Spleen (tissue), 11 donors: ENCODE measurements at regions not wholly inside any gene's neighbourhood (a gene's known extent, or its start where the extent isn't known, plus 50 kb on each side); places are given as distances from the start of the nearest gene placed in this dataset.

Experiments used
- DNase-seq: peaks from one replicate; pipeline ENCODE4 v3.0.0-alpha.2; 2020
- H3K27ac ChIP-seq, 8 donors: fragments of 200-600 bp; sonication (generic) in 7 of 8; 1 replicate in 4 of 8; 2 replicates in 4 of 8; pipeline versions ENCODE4 v1.5.0 to v1.8.0; 2016 to 2021; ENCODE audit warnings: inconsistent platforms in 4 of 8, mild to moderate bottlenecking in 4 of 8, moderate library complexity in 1 of 8
- H3K27me3 ChIP-seq, 7 donors: fragments of 200-600 bp; sonication (generic) in 6 of 7; replicated peaks in 1 of 7; 1 replicate in 4 of 7; 2 replicates in 3 of 7; pipeline versions ENCODE4 v1.5.0 to v1.8.0; 2016 to 2021; ENCODE audit warnings: inconsistent platforms in 3 of 7, mild to moderate bottlenecking in 1 of 7
- H3K36me3 ChIP-seq, 6 donors: fragments of 200-600 bp; sonication (generic) in 5 of 6; 1 replicate in 4 of 6; 2 replicates in 2 of 6; pipeline versions ENCODE4 v1.5.0 to v1.8.0; 2016 to 2021; ENCODE audit warnings: inconsistent platforms in 2 of 6
- H3K4me1 ChIP-seq, 6 donors: fragments of 200-600 bp; sonication (generic) in 5 of 6; 1 replicate in 3 of 6; 2 replicates in 3 of 6; pipeline versions ENCODE4 v1.5.0 to v1.8.0; 2016 to 2021; ENCODE audit warnings: inconsistent platforms in 3 of 6
- H3K4me3 ChIP-seq, 8 donors: fragments of 200-600 bp; sonication (generic) in 7 of 8; 1 replicate in 4 of 8; 2 replicates in 4 of 8; pipeline versions ENCODE4 v1.5.0 to v1.8.0; 2016 to 2021; ENCODE audit warnings: inconsistent platforms in 4 of 8, mild to moderate bottlenecking in 4 of 8, moderate library complexity in 2 of 8
- H3K9me3 ChIP-seq, 8 donors: fragments of 200-600 bp; sonication (generic) in 7 of 8; 1 replicate in 4 of 8; 2 replicates in 4 of 8; pipeline versions ENCODE4 v1.5.0 to v1.8.0; 2016 to 2021; ENCODE audit warnings: inconsistent platforms in 4 of 8
- CTCF ChIP-seq, 11 experiments: fragments of 200-600 bp in 7 of 11; fragments of 450-650 bp in 4 of 11; sonication (generic) in 4 of 11; IDR thresholded peaks in 8 of 11; conservative IDR thresholded peaks in 3 of 11; 1 replicate in 7 of 11; 2 replicates in 4 of 11; pipeline versions ENCODE4 v1.4.0 to v1.8.0; 2016 to 2021; ENCODE audit warnings: antibody characterized with exemption in 11 of 11, inconsistent platforms in 4 of 11, mild to moderate bottlenecking in 1 of 11
- POLR2A ChIP-seq, 3 donors: fragments of 450-650 bp; IDR thresholded peaks; one replicate each; pipeline ENCODE4 v1.5.1; 2017; ENCODE audit warnings: antibody characterized with exemption in 3 of 3, mild to moderate bottlenecking in 1 of 3
- POLR2AphosphoS5 ChIP-seq, 3 donors: sonication (generic); formaldehyde crosslinking; IDR thresholded peaks; one replicate each; pipeline ENCODE4 v1.5.1; 2017; ENCODE audit warnings: antibody characterized with exemption in 3 of 3
- WGBS, 5 donors: extraction: QIAGEN DNeasy Blood & Tissue Kit in 3 of 5; methylation state at CpG; one replicate each; pipeline versions ENCODE4 v1.1.5 to v1.1.7; 2013 to 2018; 5-methylcytosine and 5-hydroxymethylcytosine counted together
- intact Hi-C: fragments of 100-400 bp; cut with DNase I; formaldehyde crosslinking; loops from one replicate; pipeline ENCODE4 v1.15.0; 2023; ENCODE audit warnings: low total_unique reads
- donor health status: healthy with polysubstance abuse.
- donor health status: DM: no; HTN: no; CAD: no; lungs with moderate emphysema.
- donor health status: DM: no; HTN: no; CAD: no.
- donor health status: Bipolar disorder and iron deficiency.
- donor health status: healthy.
- donor health status: DM: no; HTN: no; CAD: no.
- donor health status: DM: yes; HTN: yes; CAD: no.

- DNase-seq, result no peak
- Histone ChIP-seq H3K4me3 (no peak overlapping the region), H3K36me3 (no peaks in the 10 kb centered on the region), H3K27ac (no peak overlapping the region), H3K27me3 (no peaks in the 10 kb centered on the region), H3K4me1 (no peaks in the 10 kb centered on the region), H3K9me3 (peaks cover 0 to 5% (median 0%) of the 10 kb centered on the region in 8 donors)
- TF ChIP-seq CTCF (IDR thresholded peaks at IDR 0.05 in 8 of 11, conservative IDR thresholded peaks at IDR 0.05 in 3 of 11), result no peak
- no peak for TF ChIP-seq POLR2A (IDR thresholded peaks at IDR 0.05)
- no peak for TF ChIP-seq POLR2AphosphoS5 (IDR thresholded peaks at IDR 0.05)
- intact Hi-C loops, result no loop called here
Observed at GRCh38 chr3:81277853-81278252, 483.6 kb downstream of the GBE1 start.

- Histone ChIP-seq H3K9me3 (peaks cover 0 to 5% (median 0%) of the 10 kb centered on the region in 8 donors), H3K27ac (no peak overlapping the region), H3K4me3 (no peak overlapping the region), H3K36me3 (no peaks in the 10 kb centered on the region), H3K4me1 (no peaks in the 10 kb centered on the region), H3K27me3 (no peaks in the 10 kb centered on the region)
- no peak for TF ChIP-seq POLR2AphosphoS5 (IDR thresholded peaks at IDR 0.05)
- no peak for TF ChIP-seq CTCF (IDR thresholded peaks at IDR 0.05 in 8 of 11, conservative IDR thresholded peaks at IDR 0.05 in 3 of 11)
- no peak for TF ChIP-seq POLR2A (IDR thresholded peaks at IDR 0.05)
- 60 to 75% (median 64%) methylated on average over 2 of the region's 2 CpGs for WGBS, 5 donors
- intact Hi-C loops, result no loop called here
- DNase-seq, result no peak
Observed at GRCh38 chr3:81274671-81275070, 486.8 kb downstream of the GBE1 start.

GRCh38 chr3:81270603-81271379, 490.7 kb downstream of the GBE1 start:
- no peaks in the 10 kb centered on the region for H3K36me3 ChIP-seq
- no peaks in the 10 kb centered on the region for H3K27me3 ChIP-seq
- 71 to 90% (median 85%) methylated on average over 3 of the region's 3 CpGs for WGBS, 5 donors
- no peak overlapping the region for H3K4me3 ChIP-seq
- DNase-seq, result no peak
- TF ChIP-seq POLR2A (IDR thresholded peaks at IDR 0.05), result no peak
- TF ChIP-seq POLR2AphosphoS5 (IDR thresholded peaks at IDR 0.05), result no peak
- no peak for TF ChIP-seq CTCF (IDR thresholded peaks at IDR 0.05 in 8 of 11, conservative IDR thresholded peaks at IDR 0.05 in 3 of 11)
- H3K4me1 ChIP-seq, result no peaks in the 10 kb centered on the region
- H3K9me3 ChIP-seq, result no peaks in the 10 kb centered on the region
- intact Hi-C loops, result no loop called here
- H3K27ac ChIP-seq, result no peak overlapping the region

- Histone ChIP-seq H3K4me1 (no peaks in the 10 kb centered on the region), H3K27me3 (no peaks in the 10 kb centered on the region), H3K9me3 (no peaks in the 10 kb centered on the region), H3K27ac (no peak overlapping the region), H3K36me3 (no peaks in the 10 kb centered on the region), H3K4me3 (no peak overlapping the region)
- intact Hi-C loops, result no loop called here
- WGBS, 5 donors, result 84 to 92% (median 86%) methylated on average over 4 of the region's 4 CpGs
- no peak for DNase-seq
- TF ChIP-seq CTCF (IDR thresholded peaks at IDR 0.05 in 8 of 11, conservative IDR thresholded peaks at IDR 0.05 in 3 of 11) (no peak), POLR2A (IDR thresholded peaks at IDR 0.05) (no peak), POLR2AphosphoS5 (IDR thresholded peaks at IDR 0.05) (no peak)
Observed at GRCh38 chr3:81268526-81268925, 492.9 kb downstream of the GBE1 start.
